GM21447 (cell line): ENCODE measurements at regions not wholly inside any gene's neighbourhood (a gene's known extent, or its start where the extent isn't known, plus 50 kb on each side); places are given as distances from the start of the nearest gene placed in this dataset.

Experiments used
- ATAC-seq: cut with Tn5 transposase; IDR thresholded peaks from one replicate; pipeline ENCODE4 v1.9.1; 2021; ENCODE audit not compliant: unreplicated experiment

GRCh38 chr2:9106338-9107167 lies 100.1 kb upstream of the ASAP2 start:
- no peak for ATAC-seq

DNA sequence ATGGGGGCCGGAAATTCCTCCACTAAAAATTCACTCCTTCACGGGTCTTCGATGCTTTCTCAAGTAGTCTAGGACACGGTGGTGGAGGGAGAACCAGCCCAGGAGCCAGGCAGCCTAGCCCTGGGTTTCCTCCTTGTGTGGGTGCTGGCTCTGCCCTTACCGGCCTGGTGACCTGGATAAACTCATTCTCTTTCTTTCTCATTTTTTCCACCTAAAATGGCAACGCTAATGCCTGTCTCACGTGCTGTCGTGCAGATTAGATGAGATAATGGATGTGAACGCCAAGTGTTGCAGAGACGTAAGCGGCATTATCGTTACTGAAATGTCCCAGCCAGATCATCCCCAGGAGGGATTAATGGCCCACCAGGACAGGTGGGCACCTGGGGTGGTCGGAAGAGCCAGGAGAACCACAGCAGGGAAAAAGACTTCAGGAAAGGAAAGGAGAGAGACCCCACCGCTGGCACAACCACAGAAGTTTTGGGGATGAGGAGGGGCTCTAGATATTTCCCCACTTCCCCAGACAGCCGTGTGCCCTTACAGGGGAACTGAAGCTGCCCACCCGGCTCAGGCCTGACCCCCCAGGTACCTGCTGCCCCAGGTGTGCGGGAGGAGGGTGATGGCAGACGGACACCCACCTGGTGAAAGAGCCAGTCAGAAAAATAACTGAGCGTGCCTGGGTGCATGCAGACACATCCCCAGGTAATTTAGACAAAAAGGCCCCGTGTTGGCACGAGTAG lies 100.8 kb upstream of the ASAP2 start:
- ATAC-seq: no peak

DNA sequence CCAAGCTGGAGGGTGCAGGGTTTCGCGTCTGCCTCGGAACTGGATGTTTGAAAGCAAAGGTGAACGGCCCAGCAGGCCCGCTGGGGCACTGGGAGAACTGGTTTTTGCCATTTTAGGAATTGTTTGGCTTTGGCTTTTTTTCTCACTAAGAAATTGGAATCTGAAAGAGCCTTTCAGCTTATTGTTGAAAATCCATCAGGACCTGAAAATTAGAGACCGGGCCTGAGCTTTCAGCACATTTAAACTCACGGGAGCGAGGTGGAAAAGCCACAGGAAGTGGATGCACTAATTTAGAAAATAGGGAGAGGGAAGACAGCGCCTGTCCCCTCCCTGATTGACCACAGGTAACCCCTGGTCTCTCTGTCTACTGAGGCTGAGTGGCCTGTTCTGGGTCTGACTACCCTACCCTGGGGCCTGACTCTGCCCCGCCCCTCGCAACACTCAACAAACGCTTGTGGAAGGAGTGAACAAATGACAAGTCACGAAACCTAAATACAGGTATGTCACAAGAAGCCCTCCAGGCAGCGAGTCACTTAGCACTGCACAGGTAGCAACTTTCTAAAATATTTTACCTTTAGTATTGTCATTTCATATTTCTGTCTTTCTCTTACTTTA lies 100.3 kb upstream of the MBOAT2 start:
- no peak for ATAC-seq

- ATAC-seq: no peak
These were observed 99.6 kb upstream of the MBOAT2 start for GRCh38 chr2:9102861-9103662.

DNA sequence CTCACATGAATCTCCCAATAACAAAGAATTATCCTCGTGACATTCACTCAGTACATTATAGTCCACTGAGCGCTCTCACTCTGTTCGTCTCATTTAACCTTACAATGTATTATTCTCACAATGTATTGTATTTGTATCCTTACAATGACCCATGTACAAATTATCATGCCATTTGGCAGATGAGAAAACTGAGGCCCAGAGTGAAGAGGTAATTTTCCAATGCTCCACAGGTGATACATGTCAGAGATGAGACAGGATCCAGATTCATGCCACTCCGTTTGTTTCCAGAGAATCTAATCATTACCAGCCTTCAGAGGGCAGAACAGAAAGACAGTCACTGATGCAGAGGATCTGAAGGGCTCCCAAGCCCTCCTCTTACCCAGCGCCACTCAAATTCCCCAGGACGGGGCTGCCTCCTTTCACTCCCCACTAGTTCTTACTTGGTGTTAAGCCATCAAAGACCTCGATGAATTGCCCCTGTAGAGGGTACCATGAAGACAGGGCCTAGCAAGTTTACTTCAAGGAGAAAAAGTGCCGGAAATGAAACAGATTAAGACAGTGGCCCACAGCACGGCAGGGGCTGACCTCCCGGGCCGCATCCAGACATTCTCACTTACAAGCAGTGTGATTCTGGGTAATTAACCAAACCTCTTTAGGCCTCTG lies 98.4 kb upstream of the MBOAT2 start:
- ATAC-seq: no peak

GRCh38 chr2:9100080-9100876 lies 96.8 kb upstream of the MBOAT2 start:
- peak; percentile 67 for ATAC-seq

- no peak for ATAC-seq
These were observed 95.9 kb upstream of the MBOAT2 start for GRCh38 chr2:9099341-9099751.

GRCh38 chr2:9097892-9098291 lies 94.4 kb upstream of the MBOAT2 start:
- no peak for ATAC-seq

GRCh38 chr2:9097239-9097638 lies 93.8 kb upstream of the MBOAT2 start:
- no peak for ATAC-seq

GRCh38 chr2:9096761-9097160 lies 93.3 kb upstream of the MBOAT2 start:
- no peak for ATAC-seq

DNA sequence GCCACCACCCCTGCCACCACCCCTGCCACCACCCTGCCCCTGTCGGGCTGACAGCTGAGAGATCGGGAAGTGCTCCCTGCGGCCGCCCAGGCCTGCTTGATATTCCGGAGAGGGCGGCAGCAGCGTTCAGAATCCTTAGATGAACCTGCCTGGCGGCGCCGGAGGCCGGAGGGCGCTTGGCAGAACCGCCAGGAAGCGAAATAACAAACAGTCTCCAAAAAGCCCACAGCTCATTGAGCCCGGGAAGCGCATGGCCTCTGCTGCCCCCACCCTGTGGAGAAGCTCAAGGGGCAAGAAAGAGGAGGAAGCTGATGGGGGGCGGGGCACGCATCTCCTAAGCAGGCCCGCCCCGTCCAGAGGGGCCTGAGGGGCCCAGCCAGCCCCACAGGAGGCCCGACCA lies 92.2 kb upstream of the MBOAT2 start:
- no peak for ATAC-seq

DNA sequence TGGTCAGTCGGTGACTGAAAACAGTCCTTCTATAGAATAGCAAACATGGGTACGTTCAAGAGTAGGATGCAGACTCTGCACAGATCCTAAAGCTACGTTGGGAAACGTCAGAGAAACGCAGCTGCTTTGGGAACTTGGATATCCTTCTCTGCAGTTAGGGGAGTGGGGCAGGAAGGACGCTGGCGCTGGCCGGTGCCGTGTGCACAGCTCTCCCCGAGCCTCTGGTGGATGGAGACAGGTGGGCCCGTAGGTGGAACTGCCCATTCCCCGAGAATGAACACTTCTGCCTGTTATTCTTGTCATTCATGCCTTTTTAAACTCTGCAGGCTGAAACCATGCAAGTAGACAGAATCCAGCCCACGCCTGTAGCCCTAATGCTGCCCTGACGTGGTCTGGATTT lies 91.7 kb upstream of the MBOAT2 start:
- no peak for ATAC-seq

DNA sequence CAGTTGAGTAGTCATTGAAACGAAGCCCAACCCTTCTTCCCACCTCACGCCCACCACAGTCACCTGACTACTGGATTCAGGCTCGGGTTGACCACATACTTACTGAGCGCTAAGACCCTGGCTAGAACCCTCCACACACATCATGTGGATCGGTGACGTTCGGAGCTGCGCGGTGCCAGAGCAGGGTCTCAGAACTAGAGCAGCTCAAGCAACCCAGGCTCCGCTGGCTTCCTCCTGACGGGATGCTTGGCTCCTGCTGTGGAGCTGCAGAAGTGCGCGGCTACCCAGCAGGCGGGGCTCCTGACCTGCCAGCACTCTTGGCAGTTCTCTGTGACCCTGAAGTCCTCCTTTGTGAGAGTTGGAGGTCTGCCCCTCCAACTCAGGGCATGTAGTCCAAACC lies 90.6 kb upstream of the MBOAT2 start:
- ATAC-seq: no peak

GRCh38 chr2:9093324-9093723 lies 89.8 kb upstream of the MBOAT2 start:
- no peak for ATAC-seq

DNA sequence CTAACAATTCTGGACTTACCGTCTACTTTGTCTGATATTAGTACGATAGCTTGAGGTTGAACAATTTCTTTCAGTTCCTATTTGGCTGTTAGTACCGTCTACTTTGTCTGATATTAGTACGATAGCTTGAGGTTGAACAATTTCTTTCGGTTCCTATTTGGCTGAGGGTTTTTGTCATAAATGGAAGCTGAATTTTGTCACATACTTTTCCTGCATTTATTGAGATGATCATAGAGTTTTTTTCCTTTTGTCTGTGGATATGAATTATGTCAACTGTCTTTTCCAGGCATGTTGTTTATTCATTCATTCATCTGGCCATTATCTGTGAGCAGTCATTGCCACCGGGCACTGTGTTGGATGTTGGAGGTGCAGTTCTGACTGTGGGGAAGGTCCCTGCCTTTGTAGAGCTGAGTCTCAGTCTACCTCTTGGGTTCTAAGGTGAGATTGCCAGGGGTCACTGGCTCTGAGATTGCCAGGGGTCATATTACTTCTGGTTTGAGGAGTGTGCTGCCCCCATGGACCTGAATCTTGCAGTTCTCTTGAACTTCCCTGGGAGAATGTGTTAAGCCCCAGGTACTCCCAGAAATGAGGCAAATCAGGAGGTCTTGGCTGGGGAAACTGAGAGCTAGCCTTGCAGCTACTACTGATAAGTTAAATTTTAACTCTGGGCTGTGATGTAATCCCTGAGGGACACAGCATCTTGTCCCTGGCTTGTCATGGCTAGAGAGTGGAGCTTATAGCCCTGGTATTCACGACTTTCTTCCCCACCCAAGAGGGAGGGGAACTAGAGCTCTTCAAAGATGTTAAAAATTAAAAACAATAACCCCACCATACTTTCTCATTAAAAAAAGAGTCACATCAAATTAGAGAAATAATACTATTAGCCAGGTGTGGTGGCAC lies 89.1 kb upstream of the MBOAT2 start:
- ATAC-seq: peak; percentile 87

GRCh38 chr2:9091811-9092210 lies 88.3 kb upstream of the MBOAT2 start:
- ATAC-seq: no peak

DNA sequence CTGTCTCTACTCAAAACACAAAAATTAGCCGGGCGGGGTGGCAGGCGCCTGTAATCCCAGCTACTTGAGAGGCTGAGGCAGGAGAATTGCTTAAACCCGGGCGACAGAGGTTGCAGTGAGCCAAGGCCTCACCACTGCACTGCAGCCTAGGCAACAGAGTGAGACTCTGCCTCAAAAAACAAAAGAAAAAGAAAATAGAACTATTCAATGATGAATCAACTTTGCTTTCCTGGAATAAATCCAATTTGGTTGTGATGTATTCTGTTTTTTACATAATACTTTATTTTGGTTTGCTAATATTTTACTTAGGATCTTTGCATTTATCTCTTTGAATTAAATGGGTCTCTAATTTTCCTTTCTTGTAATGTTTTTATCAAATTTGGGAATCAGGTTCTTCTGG lies 86.3 kb upstream of the MBOAT2 start:
- no peak for ATAC-seq

GRCh38 chr2:9087121-9087681 lies 83.7 kb upstream of the MBOAT2 start:
- no peak for ATAC-seq

- no peak for ATAC-seq
These were observed 83.0 kb upstream of the MBOAT2 start for GRCh38 chr2:9086465-9086864.
